CD4-positive, alpha-beta T cell (primary cell): ENCODE measurements at regions not wholly inside any gene's neighbourhood (a gene's known extent, or its start where the extent isn't known, plus 50 kb on each side); places are given as distances from the start of the nearest gene placed in this dataset.

Source experiments
- ATAC-seq: fragments of 200-7000 bp; cut with Tn5 transposase; one replicate; pipeline ENCODE4 v1.10.0; 2022; ENCODE audit warnings: mild to moderate bottlenecking; ENCODE audit not compliant: poor library complexity
- CTCF ChIA-PET: fragments of 350-600 bp; sonication (Branson Sonifier 250); formaldehyde crosslinking; loops from one replicate; lab custom pipeline; 2021; ENCODE audit warnings: antibody characterized with exemption, inconsistent platforms; lab: Charles Lee
- POLR2A ChIA-PET: fragments of 350-600 bp; sonication (Branson Sonifier 250); formaldehyde crosslinking; loops from one replicate; lab custom pipeline; 2021; ENCODE audit warnings: antibody characterized with exemption, inconsistent platforms; lab: Charles Lee
- DNase-seq, 14 experiments: peaks; one replicate each; pipeline ENCODE4 v3.0.0-alpha.2; 2013 to 2020; ENCODE audit warnings: mixed read lengths in 2 of 14
- H3K27ac ChIP-seq, 2 donors: one replicate each; pipeline versions ENCODE4 v1.5.1 to v1.7.0; 2013; ENCODE audit warnings: low read length in 2 of 2, low read depth in 1 of 2, mild to moderate bottlenecking in 1 of 2
- H3K27me3 ChIP-seq, 2 experiments: 1 replicate in 1 of 2; 2 replicates in 1 of 2; pipeline versions ENCODE4 v1.6.1 to v1.7.0; 2013; ENCODE audit warnings: low read length in 2 of 2, control low read depth in 1 of 2, mild to moderate bottlenecking in 1 of 2, moderate library complexity in 1 of 2; ENCODE audit not compliant: insufficient read depth in 2 of 2, control insufficient read depth in 1 of 2
- H3K36me3 ChIP-seq: one replicate; pipeline ENCODE4 v1.6.1; 2013; ENCODE audit warnings: low read length, control low read depth; ENCODE audit not compliant: insufficient read depth
- H3K4me1 ChIP-seq: one replicate; pipeline ENCODE4 v1.6.1; 2013; ENCODE audit warnings: low read length, control low read depth; ENCODE audit not compliant: insufficient read depth
- H3K4me3 ChIP-seq: one replicate; pipeline ENCODE4 v1.5.1; 2013; ENCODE audit warnings: mild to moderate bottlenecking, low read length, moderate library complexity
- H3K9me3 ChIP-seq, 2 experiments: 1 replicate in 1 of 2; 2 replicates in 1 of 2; pipeline versions ENCODE4 v1.6.1 to v1.7.0; 2013; ENCODE audit warnings: low read length in 2 of 2, mild to moderate bottlenecking in 2 of 2, control low read depth in 1 of 2, moderate library complexity in 1 of 2; ENCODE audit not compliant: control insufficient read depth in 1 of 2, insufficient read depth in 1 of 2
- H3K27ac Mint-ChIP-seq: one replicate; pipeline ENCODE4 v1.8.0; 2020; ENCODE audit warnings: mixed read lengths
- H3K27me3 Mint-ChIP-seq: one replicate; pipeline ENCODE4 v1.8.0; 2021; ENCODE audit warnings: mixed read lengths
- H3K36me3 Mint-ChIP-seq: one replicate; pipeline ENCODE4 v1.8.0; 2021; ENCODE audit warnings: low read depth, mixed read lengths
- H3K4me1 Mint-ChIP-seq: one replicate; pipeline ENCODE4 v1.8.0; 2021; ENCODE audit warnings: low read depth, mixed read lengths
- H3K4me3 Mint-ChIP-seq: one replicate; pipeline ENCODE4 v1.8.0; 2020; ENCODE audit warnings: mild to moderate bottlenecking, mixed read lengths
- H3K9me3 Mint-ChIP-seq: one replicate; pipeline ENCODE4 v1.8.0; 2020; ENCODE audit warnings: mixed read lengths
- CTCF ChIP-seq: fragments of 200-600 bp; IDR thresholded peaks from one replicate; pipeline ENCODE4 v1.8.0; 2022; ENCODE audit warnings: antibody characterized with exemption, mild to moderate bottlenecking
- intact Hi-C, 2 experiments: fragments of 100-400 bp; cut with DNase I in 1 of 2; cut with micrococcal nuclease in 1 of 2; formaldehyde crosslinking; loops; one replicate each; pipeline versions ENCODE4 v1.15.1 to v1.9.0; 2023 to 2025; cut with DNase I, micrococcal nuclease

- POLR2A ChIA-PET = no interaction called here
- TF ChIP-seq CTCF = no peak
- Histone ChIP-seq H3K27ac (no peak overlapping the region), H3K36me3 (no peaks in the 10 kb centered on the region), H3K9me3 (no peaks in the 10 kb centered on the region), H3K4me1 (no peaks in the 10 kb centered on the region), H3K27me3 (peaks cover 4 to 14% of the 10 kb centered on the region in 2 experiments), H3K4me3 (no peak overlapping the region)
- no peaks in the 10 kb centered on the region for H3K9me3 Mint-ChIP-seq
- CTCF ChIA-PET = no interaction called here
- peaks cover 24% of the 10 kb centered on the region for H3K27me3 Mint-ChIP-seq
- no peak overlapping the region for H3K4me3 Mint-ChIP-seq
- no peaks in the 10 kb centered on the region for H3K36me3 Mint-ChIP-seq
- H3K4me1 Mint-ChIP-seq = no peaks in the 10 kb centered on the region
- no peak for ATAC-seq
- no peak overlapping the region for H3K27ac Mint-ChIP-seq
- DNase-seq = no peak
- intact Hi-C loops = no loop called here
Measured at GRCh38 chr2:834233-834632, 116.4 kb upstream of the SNTG2 start.

DNA sequence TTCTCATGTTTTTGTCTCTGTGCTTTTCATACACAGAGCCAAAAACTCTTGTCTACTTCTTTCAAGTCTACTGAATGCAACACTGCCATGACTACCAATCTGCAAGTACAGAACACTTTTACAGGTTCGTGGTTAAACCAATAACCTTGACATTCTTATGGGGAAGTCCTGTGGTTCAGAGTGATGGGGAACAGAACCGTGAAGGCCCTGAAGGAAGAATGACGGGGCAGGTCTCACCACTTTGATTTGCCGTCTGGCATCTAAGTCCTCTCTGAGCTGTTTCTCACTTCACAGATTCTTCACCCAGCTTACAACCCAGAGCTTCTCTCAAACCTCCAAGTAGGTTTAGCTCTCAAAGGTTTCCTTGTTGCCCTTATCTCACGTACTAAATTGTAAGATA is 117.5 kb upstream of the SNTG2 start:
- no peak for ATAC-seq
- POLR2A ChIA-PET = no interaction called here
- H3K36me3 ChIP-seq = no peaks in the 10 kb centered on the region
- no peaks in the 10 kb centered on the region for H3K4me1 Mint-ChIP-seq
- CTCF ChIA-PET = no interaction called here
- no peak overlapping the region for H3K27ac ChIP-seq
- no peak overlapping the region for H3K4me3 Mint-ChIP-seq
- peaks cover 4 to 14% of the 10 kb centered on the region in 2 experiments for H3K27me3 ChIP-seq
- no peaks in the 10 kb centered on the region for H3K9me3 Mint-ChIP-seq
- H3K27me3 Mint-ChIP-seq = peaks cover 18% of the 10 kb centered on the region
- no peak for DNase-seq
- TF ChIP-seq CTCF = no peak
- H3K4me3 ChIP-seq = no peak overlapping the region
- H3K27ac Mint-ChIP-seq = no peak overlapping the region
- H3K36me3 Mint-ChIP-seq = no peaks in the 10 kb centered on the region
- H3K4me1 ChIP-seq = no peaks in the 10 kb centered on the region
- H3K9me3 ChIP-seq = no peaks in the 10 kb centered on the region
- intact Hi-C loops = no loop called here

GRCh38 chr2:832635-833034 is 118.0 kb upstream of the SNTG2 start:
- no peak overlapping the region for H3K4me3 Mint-ChIP-seq
- H3K9me3 Mint-ChIP-seq = no peaks in the 10 kb centered on the region
- intact Hi-C loops = no loop called here
- TF ChIP-seq CTCF = no peak
- H3K36me3 ChIP-seq = no peaks in the 10 kb centered on the region
- peaks cover 4 to 14% of the 10 kb centered on the region in 2 experiments for H3K27me3 ChIP-seq
- no peaks in the 10 kb centered on the region for H3K9me3 ChIP-seq
- no peaks in the 10 kb centered on the region for H3K4me1 ChIP-seq
- no peak overlapping the region for H3K27ac Mint-ChIP-seq
- H3K36me3 Mint-ChIP-seq = no peaks in the 10 kb centered on the region
- H3K4me1 Mint-ChIP-seq = no peaks in the 10 kb centered on the region
- CTCF ChIA-PET = no interaction called here
- ATAC-seq (no peak), DNase-seq (no peak)
- H3K4me3 ChIP-seq = no peak overlapping the region
- no peak overlapping the region for H3K27ac ChIP-seq
- peaks cover 13% of the 10 kb centered on the region for H3K27me3 Mint-ChIP-seq
- POLR2A ChIA-PET = no interaction called here
